Lower lobe of right lung (tissue), 2 donors: ENCODE measurements at regions not wholly inside any gene's neighbourhood (a gene's known extent, or its start where the extent isn't known, plus 50 kb on each side); places are given as distances from the start of the nearest gene placed in this dataset.
"Not testable (repeated sequence)": the region's sequence is repeated elsewhere in the genome, so short reads cannot be mapped to it uniquely, and the experiment has no call there.

Source experiments
- ATAC-seq, 2 donors: fragments of 200-7000 bp; cut with Tn5 transposase; one replicate each; pipeline ENCODE4 v1.9.1; 2020 to 2022; ENCODE audit warnings: mild to moderate bottlenecking in 2 of 2, moderate library complexity in 2 of 2
- DNase-seq: peaks from one replicate; pipeline ENCODE4 v3.0.0-alpha.2; 2020
- H3K27ac ChIP-seq: fragments of 200-600 bp; one replicate; pipeline ENCODE4 v1.8.0; 2022
- H3K27me3 ChIP-seq: fragments of 200-600 bp; one replicate; pipeline ENCODE4 v1.8.0; 2022; ENCODE audit warnings: low read depth
- H3K36me3 ChIP-seq: fragments of 200-600 bp; one replicate; pipeline ENCODE4 v1.8.0; 2022; ENCODE audit warnings: mild to moderate bottlenecking
- H3K4me1 ChIP-seq: fragments of 200-600 bp; one replicate; pipeline ENCODE4 v1.8.0; 2022
- H3K4me3 ChIP-seq: fragments of 200-600 bp; one replicate; pipeline ENCODE4 v1.8.0; 2022; ENCODE audit warnings: mild to moderate bottlenecking
- H3K9me3 ChIP-seq: fragments of 200-600 bp; one replicate; pipeline ENCODE4 v1.8.0; 2022
- CTCF ChIP-seq: fragments of 200-600 bp; IDR thresholded peaks from one replicate; pipeline ENCODE4 v1.8.0; 2022; ENCODE audit warnings: antibody characterized with exemption, mild to moderate bottlenecking
- intact Hi-C: fragments of 100-400 bp; cut with DNase I; formaldehyde crosslinking; loops from one replicate; pipeline ENCODE4 v1.11.0; 2022
- donor health status: DM: no; HTN: yes; CAD: no; lungs with severe emphysema.

GRCh38 chr4:164659765-164660164 is 94.2 kb upstream of the SMIM31 start:
- no peak for ATAC-seq
- Histone ChIP-seq H3K36me3 (no peaks in the 10 kb centered on the region), H3K4me3 (no peak overlapping the region), H3K27ac (no peak overlapping the region), H3K9me3 (no peaks in the 10 kb centered on the region), H3K4me1 (no peaks in the 10 kb centered on the region), H3K27me3 (no peaks in the 10 kb centered on the region)
- intact Hi-C loops: no loop called here
- no peak for TF ChIP-seq CTCF
- DNase-seq: no peak

GRCh38 chr4:164676152-164676551 is 77.8 kb upstream of the SMIM31 start:
- H3K4me1 ChIP-seq, H3K4me3 ChIP-seq, intact Hi-C loops, DNase-seq, H3K27ac ChIP-seq, H3K27me3 ChIP-seq, H3K36me3 ChIP-seq, H3K9me3 ChIP-seq, ATAC-seq: not testable (repeated sequence)

- Histone ChIP-seq H3K4me1 (no peaks in the 10 kb centered on the region), H3K9me3 (no peaks in the 10 kb centered on the region), H3K4me3 (no peak overlapping the region), H3K27me3 (no peaks in the 10 kb centered on the region), H3K36me3 (no peaks in the 10 kb centered on the region), H3K27ac (no peak overlapping the region)
- no peak for ATAC-seq
- DNase-seq: no peak
- TF ChIP-seq CTCF: no peak
- intact Hi-C loops: no loop called here
Measured at GRCh38 chr4:164683040-164683439, 70.9 kb upstream of the SMIM31 start.

- no peak for ATAC-seq
- no peak overlapping the region for H3K4me3 ChIP-seq
- no peaks in the 10 kb centered on the region for H3K27me3 ChIP-seq
Measured at GRCh38 chr4:164695650-164696049, 58.3 kb upstream of the SMIM31 start.

GRCh38 chr4:164700471-164700870 is 53.5 kb upstream of the SMIM31 start:
- no peak overlapping the region for H3K4me3 ChIP-seq
- no peaks in the 10 kb centered on the region for H3K27me3 ChIP-seq
- no peak overlapping the region for H3K27ac ChIP-seq
- intact Hi-C loops: no loop called here
- no peaks in the 10 kb centered on the region for H3K36me3 ChIP-seq
- ATAC-seq (no peak), DNase-seq (no peak)
- no peaks in the 10 kb centered on the region for H3K9me3 ChIP-seq
- no peaks in the 10 kb centered on the region for H3K4me1 ChIP-seq
- TF ChIP-seq CTCF: no peak

More at GRCh38 chr4:164695650-164696049, 58.3 kb upstream of the SMIM31 start:
- Histone ChIP-seq H3K36me3 (no peaks in the 10 kb centered on the region), H3K9me3 (no peaks in the 10 kb centered on the region), H3K27ac (no peak overlapping the region), H3K4me1 (no peaks in the 10 kb centered on the region)
- TF ChIP-seq CTCF: no peak
- intact Hi-C loops: no loop called here
- no peak for DNase-seq

GRCh38 chr4:164701665-164702064 is 52.3 kb upstream of the SMIM31 start:
- intact Hi-C loops: no loop called here
- Histone ChIP-seq H3K27ac (no peak overlapping the region), H3K27me3 (no peaks in the 10 kb centered on the region), H3K36me3 (no peaks in the 10 kb centered on the region), H3K4me3 (no peak overlapping the region), H3K4me1 (no peaks in the 10 kb centered on the region), H3K9me3 (no peaks in the 10 kb centered on the region)
- no peak for TF ChIP-seq CTCF
- DNase-seq (no peak), ATAC-seq (no peak)
